A673 (cell line): ENCODE measurements at regions not wholly inside any gene's neighbourhood (a gene's known extent, or its start where the extent isn't known, plus 50 kb on each side); places are given as distances from the start of the nearest gene placed in this dataset.

Experiments used
- CTCF ChIP-seq: fragments of 300-800, 200-600 bp; sonication (generic); conservative IDR thresholded peaks from 2 replicates; pipeline ENCODE4 v1.5.1; 2017; ENCODE audit warnings: low read depth, mild to moderate bottlenecking, antibody characterized with exemption, low read length, moderate library complexity, mixed read lengths
- EZH2 ChIP-seq: fragments of 200-600 bp; sonication (generic); IDR thresholded peaks from 2 replicates; pipeline ENCODE4 v1.6.1; 2017; ENCODE audit warnings: borderline replicate concordance, low read depth, mild to moderate bottlenecking, mixed read lengths, antibody characterized with exemption, low read length; ENCODE audit not compliant: poor library complexity, severe bottlenecking

- TF ChIP-seq CTCF (no peak), EZH2 (no peak)
These were observed 126.3 kb upstream of the CELF2 start for GRCh38 chr10:10891124-10892082.
